ENCODE measurements at regions not wholly inside any gene's neighbourhood (a gene's known extent, or its start where the extent isn't known, plus 50 kb on each side); places are given as distances from the start of the nearest gene placed in this dataset.

DNA sequence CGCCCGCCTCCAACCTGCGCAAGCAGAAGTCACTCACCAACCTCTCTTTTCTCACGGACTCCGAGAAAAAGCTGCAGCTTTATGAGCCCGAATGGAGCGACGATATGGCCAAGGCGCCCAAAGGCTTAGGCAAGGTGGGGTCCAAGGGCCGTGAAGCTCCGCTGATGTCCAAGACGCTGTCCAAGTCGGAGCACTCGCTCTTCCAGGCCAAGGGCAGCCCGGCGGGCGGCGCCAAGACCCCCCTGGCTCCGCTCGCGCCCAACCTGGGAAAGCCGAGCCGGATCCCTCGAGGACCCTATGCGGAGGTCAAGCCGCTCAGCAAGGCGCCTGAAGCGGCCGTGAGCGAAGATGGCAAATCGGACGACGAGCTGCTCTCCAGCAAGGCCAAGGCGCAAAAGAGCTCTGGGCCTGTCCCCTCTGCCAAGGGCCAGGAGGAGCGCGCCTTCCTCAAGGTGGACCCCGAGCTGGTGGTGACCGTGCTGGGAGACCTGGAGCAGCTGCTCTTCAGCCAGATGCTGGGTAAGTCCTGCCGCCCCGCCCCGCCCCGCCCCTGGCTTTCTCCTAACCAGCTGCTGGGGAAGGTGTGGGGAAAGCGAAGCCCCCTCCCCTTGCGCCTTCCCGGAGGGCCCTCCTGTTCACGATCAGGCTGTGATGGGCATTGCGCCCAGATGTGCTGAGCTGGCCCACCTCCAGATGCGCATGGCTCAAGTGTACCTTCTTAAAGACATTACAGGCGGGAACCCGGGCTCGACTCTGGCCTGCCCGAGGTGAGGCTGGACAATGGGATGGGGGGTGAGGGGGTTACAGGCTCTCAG, 110.2 kb downstream of the NAV1 start:
- no peaks in the 10 kb centered on the region for H3K4me1 Mint-ChIP-seq (ENCODE audit: low read depth)
- H3K27ac Mint-ChIP-seq: no peak overlapping the region
- no peak for DNase-seq (ENCODE audit: low spot score)
- no peaks in the 10 kb centered on the region for H3K36me3 Mint-ChIP-seq (ENCODE audit: low read depth)
- no peaks in the 10 kb centered on the region for H3K9me3 Mint-ChIP-seq
- no peak overlapping the region for H3K4me3 Mint-ChIP-seq
- H3K27me3 Mint-ChIP-seq (ENCODE audit: low read depth): peaks cover 51% of the 10 kb centered on the region

DNA sequence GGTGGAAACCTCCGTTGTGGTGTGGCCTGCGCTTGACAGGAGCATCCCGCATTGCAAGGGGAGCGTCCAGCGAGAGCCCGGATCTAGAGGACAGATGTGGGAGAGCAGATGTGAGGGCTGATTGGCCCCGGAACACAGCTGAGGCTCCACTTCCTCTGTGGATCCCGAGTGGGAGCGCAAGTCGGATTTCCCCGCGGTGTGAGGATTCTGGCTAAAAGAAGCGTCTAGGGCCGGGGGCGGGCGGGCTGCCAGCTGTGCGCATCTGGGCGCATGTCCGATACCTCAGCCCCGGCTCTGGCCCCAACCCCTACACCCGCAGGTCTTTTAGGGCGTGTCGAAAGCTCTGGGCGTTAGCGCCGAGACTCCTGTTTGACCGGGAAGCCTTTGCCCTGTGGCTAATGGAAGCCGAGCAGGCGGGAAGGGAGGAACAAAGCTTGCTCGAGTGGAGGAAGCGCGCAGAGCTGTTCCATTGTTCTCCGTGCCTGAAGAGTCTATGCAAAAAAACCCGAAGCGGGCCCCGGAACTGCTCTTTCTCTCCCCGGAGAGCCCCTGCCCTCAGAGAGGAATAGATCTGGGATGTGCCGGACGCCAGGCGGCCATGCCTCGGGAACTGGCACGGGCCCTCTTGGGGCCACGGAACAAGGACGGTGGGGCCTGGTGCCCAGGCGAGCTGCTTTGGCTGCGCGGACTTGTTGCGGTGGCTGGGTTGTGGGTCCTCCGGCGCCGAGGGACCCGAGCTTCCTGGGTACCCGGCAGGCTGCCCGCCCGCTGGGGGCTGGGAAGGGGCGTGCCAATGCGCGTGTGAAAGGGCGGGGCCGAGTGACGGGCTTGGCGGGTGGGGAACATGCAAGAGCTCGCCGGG, 111.1 kb downstream of the NAV1 start:
- no peaks in the 10 kb centered on the region for H3K36me3 Mint-ChIP-seq (ENCODE audit: low read depth)
- no peak overlapping the region for H3K4me3 Mint-ChIP-seq
- peaks cover 51% of the 10 kb centered on the region for H3K27me3 Mint-ChIP-seq (ENCODE audit: low read depth)
- no peak overlapping the region for H3K27ac Mint-ChIP-seq
- no peaks in the 10 kb centered on the region for H3K4me1 Mint-ChIP-seq (ENCODE audit: low read depth)
- no peaks in the 10 kb centered on the region for H3K9me3 Mint-ChIP-seq
- DNase-seq (ENCODE audit: low spot score): no peak

DNA sequence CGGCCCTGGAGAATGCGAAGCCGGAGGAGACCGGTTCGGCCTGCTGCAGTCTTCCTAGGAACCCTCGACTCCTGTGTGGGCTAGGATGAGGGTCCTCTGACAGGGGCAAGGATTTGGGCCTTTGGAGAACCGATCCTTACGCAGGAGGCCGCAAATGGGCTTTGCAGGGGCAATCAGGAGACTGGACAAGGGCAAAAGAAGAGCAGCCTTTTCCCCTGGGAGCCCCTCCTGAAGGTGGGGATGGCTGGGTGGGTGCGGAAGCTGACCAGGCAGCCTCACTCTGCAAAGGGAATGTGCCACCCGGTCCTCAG, 111.7 kb downstream of the NAV1 start:
- no peak for DNase-seq (ENCODE audit: low spot score)
- no peaks in the 10 kb centered on the region for H3K36me3 Mint-ChIP-seq (ENCODE audit: low read depth)
- no peak overlapping the region for H3K4me3 Mint-ChIP-seq
- peaks cover 50% of the 10 kb centered on the region for H3K27me3 Mint-ChIP-seq (ENCODE audit: low read depth)
- no peaks in the 10 kb centered on the region for H3K4me1 Mint-ChIP-seq (ENCODE audit: low read depth)
- H3K9me3 Mint-ChIP-seq: no peaks in the 10 kb centered on the region
- H3K27ac Mint-ChIP-seq: no peak overlapping the region

DNA sequence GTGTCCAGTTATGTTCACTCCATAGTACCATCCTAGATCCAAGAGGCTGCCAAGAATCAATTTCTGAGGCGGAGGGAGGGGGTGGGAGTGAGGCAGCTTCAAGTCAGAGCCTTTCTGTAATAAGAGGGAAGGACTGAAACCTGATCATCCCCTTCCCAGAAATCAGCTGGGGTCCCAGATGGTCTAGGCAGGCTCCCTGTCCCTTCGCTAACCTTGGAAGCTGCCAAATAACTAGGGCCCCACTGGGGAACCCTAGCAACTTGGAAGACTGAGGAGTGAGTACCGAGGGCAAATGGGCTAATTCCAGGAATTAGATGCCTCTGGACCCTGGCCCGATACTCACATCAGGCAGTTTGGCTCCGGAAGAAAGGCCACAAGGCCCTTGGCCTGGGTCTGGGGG, 113.3 kb downstream of the NAV1 start:
- Mint-ChIP-seq H3K4me1 (ENCODE audit: low read depth) (no peaks in the 10 kb centered on the region), H3K27ac (no peak overlapping the region), H3K4me3 (no peak overlapping the region), H3K36me3 (ENCODE audit: low read depth) (no peaks in the 10 kb centered on the region), H3K9me3 (no peaks in the 10 kb centered on the region), H3K27me3 (ENCODE audit: low read depth) (peaks cover 37% of the 10 kb centered on the region)
- no peak for DNase-seq (ENCODE audit: low spot score)

DNA sequence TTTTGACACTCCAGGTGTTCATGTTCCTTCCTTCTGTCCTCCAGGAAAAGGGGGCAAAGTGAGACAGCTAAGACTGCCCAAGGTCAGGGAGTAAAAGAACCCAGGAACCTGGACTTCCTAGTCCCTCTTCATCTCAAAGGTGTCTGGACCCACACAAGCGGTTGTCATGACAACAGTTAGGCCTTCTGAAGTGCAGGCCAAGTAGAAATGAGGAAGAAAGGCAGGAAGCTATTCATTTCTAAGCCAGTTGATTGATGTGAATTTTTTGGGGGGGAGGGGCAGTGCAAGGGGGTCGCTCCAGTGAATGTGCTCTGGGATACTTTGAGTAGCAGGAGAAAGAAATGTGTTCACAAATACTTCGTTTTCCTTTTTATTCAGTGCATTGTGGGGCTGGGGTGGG, 114.3 kb downstream of the NAV1 start:
- Mint-ChIP-seq H3K4me3 (no peak overlapping the region), H3K4me1 (ENCODE audit: low read depth) (no peaks in the 10 kb centered on the region), H3K27ac (no peak overlapping the region), H3K27me3 (ENCODE audit: low read depth) (peaks cover 27% of the 10 kb centered on the region), H3K9me3 (no peaks in the 10 kb centered on the region), H3K36me3 (ENCODE audit: low read depth) (no peaks in the 10 kb centered on the region)
- DNase-seq (ENCODE audit: low spot score): no peak

DNA sequence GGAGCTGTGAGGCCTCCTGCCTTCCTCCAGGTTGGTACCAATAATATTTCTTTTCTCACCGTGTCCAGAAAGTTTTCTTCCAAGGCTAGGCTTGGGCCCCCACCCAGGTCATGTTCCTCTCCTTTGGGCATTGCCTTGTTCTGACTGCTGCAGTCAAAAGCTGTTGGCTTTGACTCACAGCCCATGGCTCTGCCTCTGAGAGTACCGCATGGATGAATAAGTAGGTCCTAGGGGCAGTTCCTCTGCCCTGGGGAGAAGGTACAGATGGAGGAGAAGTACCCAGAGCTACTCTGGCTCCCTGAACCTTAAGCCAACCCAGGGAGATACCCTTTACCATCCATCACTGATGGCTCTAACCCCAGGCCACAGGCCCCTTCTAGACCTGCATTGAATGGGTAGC, 115.0 kb downstream of the NAV1 start:
- H3K4me3 Mint-ChIP-seq: no peak overlapping the region
- H3K27ac Mint-ChIP-seq: no peak overlapping the region

DNA sequence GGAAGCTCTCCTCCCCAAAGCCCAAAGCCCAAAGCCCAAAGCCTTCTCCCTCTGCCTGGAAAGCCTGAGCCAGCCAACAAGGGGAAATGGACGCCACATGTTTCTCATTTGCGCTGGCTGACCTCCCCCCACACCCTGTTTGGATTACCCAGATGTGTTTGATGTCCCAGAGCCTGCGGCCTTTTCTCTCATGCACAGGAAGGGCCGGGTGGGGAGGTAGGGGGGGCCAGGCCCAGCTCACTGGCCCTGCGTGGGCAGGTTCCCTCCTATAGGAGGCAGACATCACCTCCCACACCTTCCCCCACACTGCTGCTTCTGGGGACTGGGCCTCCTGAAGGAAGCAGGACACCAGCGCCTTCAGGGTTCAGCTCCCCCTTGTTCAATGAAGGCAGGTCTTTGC, 116.3 kb downstream of the NAV1 start:
- peaks cover 15% of the 10 kb centered on the region for H3K27me3 Mint-ChIP-seq (ENCODE audit: low read depth)
- no peak overlapping the region for H3K27ac Mint-ChIP-seq
- H3K9me3 Mint-ChIP-seq: no peaks in the 10 kb centered on the region
- no peaks in the 10 kb centered on the region for H3K4me1 Mint-ChIP-seq (ENCODE audit: low read depth)
- H3K4me3 Mint-ChIP-seq: no peak overlapping the region
- no peak for DNase-seq (ENCODE audit: low spot score)
- H3K36me3 Mint-ChIP-seq (ENCODE audit: low read depth): no peaks in the 10 kb centered on the region

More for the DNA sequence above, 115.0 kb downstream of the NAV1 start:
- no peaks in the 10 kb centered on the region for H3K36me3 Mint-ChIP-seq (ENCODE audit: low read depth)
- H3K4me1 Mint-ChIP-seq (ENCODE audit: low read depth): no peaks in the 10 kb centered on the region
- H3K27me3 Mint-ChIP-seq (ENCODE audit: low read depth): peaks cover 24% of the 10 kb centered on the region
- H3K9me3 Mint-ChIP-seq: no peaks in the 10 kb centered on the region
- no peak for DNase-seq (ENCODE audit: low spot score)

DNA sequence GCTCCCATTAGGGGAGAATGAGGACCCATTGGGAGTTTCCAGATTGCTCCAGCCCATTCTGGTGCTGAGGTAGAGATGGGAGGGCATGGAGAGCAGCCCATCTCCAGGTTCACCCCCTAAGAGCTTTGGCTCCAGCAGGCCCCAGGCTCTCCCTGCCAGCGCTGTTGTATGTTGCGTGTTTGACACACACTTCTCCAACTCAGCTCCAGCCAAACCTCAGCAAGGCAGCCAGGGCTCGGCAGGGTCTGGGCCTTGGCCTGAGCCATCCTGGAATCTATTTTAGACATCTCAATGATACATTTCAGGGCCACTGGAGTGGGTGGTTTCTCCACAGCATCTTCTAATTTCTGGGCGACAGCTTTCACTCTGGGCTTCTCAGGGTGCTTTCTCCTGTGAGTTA, 117.0 kb downstream of the NAV1 start:
- Mint-ChIP-seq H3K4me3 (no peak overlapping the region), H3K36me3 (ENCODE audit: low read depth) (no peaks in the 10 kb centered on the region), H3K27ac (no peak overlapping the region), H3K4me1 (ENCODE audit: low read depth) (no peaks in the 10 kb centered on the region), H3K27me3 (ENCODE audit: low read depth) (peaks cover 10% of the 10 kb centered on the region), H3K9me3 (no peaks in the 10 kb centered on the region)
- DNase-seq (ENCODE audit: low spot score): no peak

DNA sequence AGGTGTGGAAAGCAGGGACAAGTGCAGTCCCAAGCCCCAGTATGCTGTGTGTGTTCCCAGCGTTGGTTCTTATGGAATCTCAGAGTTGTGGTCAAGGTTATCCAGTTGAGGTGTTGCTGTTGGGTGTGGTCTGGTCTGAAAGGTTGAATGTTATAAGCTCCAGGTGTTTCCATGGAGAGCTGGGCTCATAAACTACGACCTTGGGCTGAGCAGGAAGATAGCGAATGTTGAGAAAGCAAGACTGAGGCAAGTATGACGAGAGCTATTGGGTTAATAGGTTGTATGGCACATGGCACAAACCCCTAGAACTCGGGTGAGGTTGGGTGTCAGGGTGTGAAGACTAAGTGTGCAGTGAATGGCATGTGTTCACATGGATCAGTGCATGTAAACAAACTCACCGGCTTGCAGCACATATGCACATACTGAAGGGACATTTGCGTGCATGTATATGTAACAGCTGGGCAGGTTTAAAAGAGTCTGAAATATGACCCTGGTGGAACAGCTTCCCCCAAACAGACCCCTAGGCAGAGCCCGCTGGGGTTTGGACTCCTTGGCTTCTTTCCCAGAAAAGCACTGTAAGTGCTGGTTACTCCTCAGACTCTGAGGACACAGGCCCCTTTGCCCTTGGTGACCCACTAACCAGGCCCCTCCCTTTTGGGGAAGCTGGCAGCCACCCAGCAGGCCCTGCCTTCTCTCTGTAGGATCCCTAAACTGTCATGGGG, 117.5 kb downstream of the NAV1 start:
- no peaks in the 10 kb centered on the region for H3K4me1 Mint-ChIP-seq (ENCODE audit: low read depth)
- no peak for DNase-seq (ENCODE audit: low spot score)
- H3K27me3 Mint-ChIP-seq (ENCODE audit: low read depth): peaks cover 5% of the 10 kb centered on the region
- no peaks in the 10 kb centered on the region for H3K36me3 Mint-ChIP-seq (ENCODE audit: low read depth)
- no peak overlapping the region for H3K27ac Mint-ChIP-seq
- H3K4me3 Mint-ChIP-seq: no peak overlapping the region
- H3K9me3 Mint-ChIP-seq: no peaks in the 10 kb centered on the region

DNA sequence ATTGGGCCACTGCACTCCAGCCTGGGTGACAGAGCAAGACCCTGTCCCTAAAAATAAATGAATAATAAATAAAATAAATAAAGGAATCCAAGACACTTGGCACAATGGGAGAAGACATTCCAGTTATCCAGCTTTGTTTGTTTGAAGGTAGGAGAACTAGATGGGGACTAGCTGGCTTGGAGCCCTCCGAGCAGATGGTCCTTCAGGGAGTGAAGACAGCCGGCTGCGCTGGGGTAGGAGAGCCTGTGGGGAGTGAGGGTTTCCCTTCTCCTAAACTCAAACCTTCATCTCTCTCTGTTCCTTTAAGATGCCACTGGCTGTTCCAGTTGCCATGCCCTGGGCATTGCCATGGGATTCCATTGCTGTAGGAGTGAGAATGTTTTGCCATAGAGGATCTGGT, 120.6 kb downstream of the NAV1 start:
- Mint-ChIP-seq H3K27ac (no peak overlapping the region), H3K4me1 (ENCODE audit: low read depth) (no peaks in the 10 kb centered on the region), H3K27me3 (ENCODE audit: low read depth) (no peaks in the 10 kb centered on the region), H3K4me3 (no peak overlapping the region), H3K36me3 (ENCODE audit: low read depth) (no peaks in the 10 kb centered on the region), H3K9me3 (no peaks in the 10 kb centered on the region)
- DNase-seq (ENCODE audit: low spot score): no peak

DNA sequence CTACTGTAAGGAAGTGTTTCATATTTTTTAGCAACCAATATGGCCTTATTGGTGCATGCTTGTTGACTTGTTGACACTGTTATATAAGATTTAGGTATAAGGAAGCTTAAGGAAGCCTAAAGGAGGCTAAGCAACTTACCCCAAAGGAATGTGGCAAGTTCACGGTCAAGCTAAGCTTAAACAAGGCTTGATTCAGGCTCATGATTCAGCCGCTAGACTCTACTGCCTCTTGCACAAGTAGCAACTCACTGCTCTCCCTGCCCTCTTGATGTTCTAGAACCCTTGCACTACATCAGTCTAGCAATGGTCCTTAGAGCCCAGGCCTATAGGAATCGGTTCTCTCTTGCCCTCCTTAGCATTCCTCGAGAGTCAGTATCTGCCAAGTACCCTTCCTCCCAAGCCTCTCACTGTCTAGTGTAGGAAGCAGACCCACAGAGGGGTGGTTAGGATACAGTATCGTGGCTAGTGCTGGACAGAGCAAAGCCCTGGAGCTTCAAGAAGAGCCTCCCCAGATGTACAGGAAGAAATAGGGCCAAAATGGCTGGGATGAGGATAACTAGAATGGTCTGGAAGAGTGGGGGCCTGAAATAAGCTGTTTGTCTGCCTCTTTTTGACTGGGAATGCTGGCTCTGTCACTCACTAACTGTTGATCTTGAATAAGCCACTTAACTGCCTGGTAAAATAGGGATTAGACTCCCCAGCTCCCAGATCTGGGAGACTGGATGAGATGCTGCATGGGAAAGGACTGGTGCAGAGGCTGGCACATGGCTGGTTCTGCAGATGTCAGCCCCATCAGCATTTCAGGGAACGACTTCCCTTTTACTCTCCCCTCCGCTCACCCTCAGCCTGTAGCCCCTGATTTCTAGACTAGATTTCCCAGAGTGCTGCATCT, 122.2 kb downstream of the NAV1 start:
- H3K9me3 Mint-ChIP-seq: no peaks in the 10 kb centered on the region
- DNase-seq (ENCODE audit: low spot score): no peak
- H3K4me3 Mint-ChIP-seq: no peak overlapping the region
- no peaks in the 10 kb centered on the region for H3K4me1 Mint-ChIP-seq (ENCODE audit: low read depth)
- H3K36me3 Mint-ChIP-seq (ENCODE audit: low read depth): no peaks in the 10 kb centered on the region
- no peaks in the 10 kb centered on the region for H3K27me3 Mint-ChIP-seq (ENCODE audit: low read depth)
- H3K27ac Mint-ChIP-seq: no peak overlapping the region

DNA sequence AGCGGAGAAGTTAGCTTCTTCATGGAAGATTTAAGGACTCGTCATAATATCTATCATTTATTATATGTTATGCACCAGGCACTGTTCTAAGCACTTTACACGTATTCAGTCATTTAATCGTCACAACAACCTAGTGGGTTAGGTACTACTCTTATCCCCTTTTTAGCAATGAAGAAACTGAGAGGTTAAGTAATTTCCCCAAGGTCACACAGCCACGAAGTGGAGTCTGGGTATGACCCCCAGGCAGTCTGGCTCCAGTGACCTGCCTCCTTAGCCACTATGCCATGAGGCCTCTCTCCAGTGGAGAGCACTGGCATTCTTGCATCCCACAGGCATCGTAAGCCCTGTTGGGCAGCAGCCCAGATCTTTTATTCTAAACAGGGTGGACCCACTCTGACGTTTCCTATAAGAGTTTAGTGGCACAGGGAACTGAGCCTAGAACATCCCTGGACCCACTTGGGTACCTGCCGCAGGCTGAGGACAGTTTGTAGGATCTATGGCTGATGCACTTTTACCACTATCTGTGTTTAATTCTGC, 123.0 kb downstream of the NAV1 start:
- Mint-ChIP-seq H3K9me3 (no peaks in the 10 kb centered on the region), H3K4me1 (ENCODE audit: low read depth) (no peaks in the 10 kb centered on the region), H3K36me3 (ENCODE audit: low read depth) (no peaks in the 10 kb centered on the region), H3K27ac (no peak overlapping the region), H3K4me3 (no peak overlapping the region), H3K27me3 (ENCODE audit: low read depth) (no peaks in the 10 kb centered on the region)
- no peak for DNase-seq (ENCODE audit: low spot score)

DNA sequence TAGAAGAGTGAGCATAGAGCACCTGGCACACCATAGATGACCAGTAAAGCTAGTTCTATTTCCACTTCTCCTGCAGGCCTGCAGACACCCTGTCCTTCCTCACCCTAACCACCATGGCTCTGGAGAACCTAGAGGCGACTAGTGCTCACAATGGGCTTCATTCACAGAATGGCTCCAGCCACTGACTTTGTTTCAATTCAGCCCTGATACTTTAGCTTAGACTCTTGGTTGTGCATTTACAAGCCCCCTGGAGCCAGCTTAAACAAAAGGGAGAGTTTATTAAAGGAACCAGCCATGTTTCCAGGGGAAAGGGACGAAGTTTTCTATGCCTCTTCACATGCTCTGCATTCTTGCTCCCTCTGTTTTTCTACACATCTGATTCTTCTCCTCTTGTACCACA, 123.7 kb downstream of the NAV1 start:
- Mint-ChIP-seq H3K4me3 (no peak overlapping the region), H3K4me1 (ENCODE audit: low read depth) (no peaks in the 10 kb centered on the region), H3K27me3 (ENCODE audit: low read depth) (no peaks in the 10 kb centered on the region), H3K27ac (no peak overlapping the region), H3K9me3 (no peaks in the 10 kb centered on the region), H3K36me3 (ENCODE audit: low read depth) (no peaks in the 10 kb centered on the region)
- no peak for DNase-seq (ENCODE audit: low spot score)
